Neuronal stem cell (in vitro differentiated cells): ENCODE measurements at regions not wholly inside any gene's neighbourhood (a gene's known extent, or its start where the extent isn't known, plus 50 kb on each side); places are given as distances from the start of the nearest gene placed in this dataset.

Experiments used
- DNase-seq: peaks from one replicate; pipeline ENCODE4 v3.0.0-alpha.2; 2013; ENCODE audit warnings: low spot score
- H2AFZ ChIP-seq: one replicate; pipeline ENCODE4 v1.6.1; 2013; ENCODE audit warnings: mild to moderate bottlenecking, low read length, inconsistent platforms
- H2AK5ac ChIP-seq: 2 replicates; pipeline ENCODE4 v1.6.1; 2013; ENCODE audit warnings: low read depth, mild to moderate bottlenecking, inconsistent platforms, low read length, moderate library complexity, mixed read lengths
- H2BK120ac ChIP-seq: 2 replicates; pipeline ENCODE4 v1.6.1; 2013; ENCODE audit warnings: low read depth, mild to moderate bottlenecking, inconsistent platforms, low read length, moderate library complexity, mixed read lengths
- H2BK12ac ChIP-seq: one replicate; pipeline ENCODE4 v1.6.1; 2013; ENCODE audit warnings: low read length, inconsistent platforms
- H2BK15ac ChIP-seq: 2 replicates; pipeline ENCODE4 v1.6.1; 2013; ENCODE audit warnings: mild to moderate bottlenecking, low read length, inconsistent platforms, mixed read lengths
- H2BK5ac ChIP-seq: one replicate; pipeline ENCODE4 v1.6.1; 2013; ENCODE audit warnings: inconsistent platforms, mild to moderate bottlenecking, low read length, moderate library complexity
- H3K14ac ChIP-seq: one replicate; pipeline ENCODE4 v1.6.1; 2013; ENCODE audit warnings: low read length, inconsistent platforms
- H3K18ac ChIP-seq: 2 replicates; pipeline ENCODE4 v1.6.1; 2013; ENCODE audit warnings: low read length, inconsistent platforms
- H3K23ac ChIP-seq: 2 replicates; pipeline ENCODE4 v1.6.1; 2013; ENCODE audit warnings: low read depth, mild to moderate bottlenecking, mixed read lengths, low read length, inconsistent platforms; ENCODE audit not compliant: poor library complexity
- H3K27ac ChIP-seq: replicated peaks from 3 replicates; pipeline ENCODE4 v1.5.1; 2013; ENCODE audit warnings: low read length, inconsistent platforms
- H3K27me3 ChIP-seq, 3 experiments: 2 replicates each; pipeline ENCODE4 v1.6.1; 2013; ENCODE audit warnings: low read length in 3 of 3, mild to moderate bottlenecking in 2 of 3, inconsistent platforms in 1 of 3, low read depth in 1 of 3, mixed read lengths in 1 of 3, moderate library complexity in 1 of 3; ENCODE audit not compliant: control insufficient read depth in 3 of 3, insufficient read depth in 3 of 3
- H3K36me3 ChIP-seq, 2 donors: replicated peaks in 1 of 2; 2 replicates each; pipeline ENCODE4 v1.6.1; 2013; ENCODE audit warnings: low read length in 2 of 2; ENCODE audit not compliant: control insufficient read depth in 2 of 2, insufficient read depth in 2 of 2
- H3K4ac ChIP-seq: 2 replicates; pipeline ENCODE4 v1.6.1; 2013; ENCODE audit warnings: inconsistent platforms, mild to moderate bottlenecking, low read length, moderate library complexity
- H3K4me1 ChIP-seq, 2 donors: 1 replicate in 1 of 2; 2 replicates in 1 of 2; pipeline ENCODE4 v1.6.1; 2013; ENCODE audit warnings: low read length in 2 of 2, low read depth in 1 of 2; ENCODE audit not compliant: control insufficient read depth in 2 of 2, insufficient read depth in 1 of 2
- H3K4me2 ChIP-seq: one replicate; pipeline ENCODE4 v1.6.1; 2013; ENCODE audit warnings: mild to moderate bottlenecking, low read length, inconsistent platforms; ENCODE audit not compliant: insufficient read depth, poor library complexity, severe bottlenecking
- H3K4me3 ChIP-seq, 2 donors: 2 replicates each; pipeline ENCODE4 v1.5.1; 2013; ENCODE audit warnings: low read length in 2 of 2, mild to moderate bottlenecking in 2 of 2, inconsistent platforms in 1 of 2, moderate library complexity in 1 of 2
- H3K79me1 ChIP-seq: one replicate; pipeline ENCODE4 v1.6.1; 2013; ENCODE audit warnings: low read depth, mild to moderate bottlenecking, inconsistent platforms, low read length, moderate library complexity
- H3K9ac ChIP-seq: one replicate; pipeline ENCODE4 v1.6.1; 2013; ENCODE audit warnings: mild to moderate bottlenecking, low read depth, low read length, inconsistent platforms; ENCODE audit not compliant: poor library complexity
- H3K9me3 ChIP-seq, 2 donors: replicated peaks in 1 of 2; 2 replicates each; pipeline versions ENCODE3 to v1.6.1; 2013; ENCODE audit warnings: low read length in 2 of 2, mild to moderate bottlenecking in 2 of 2, inconsistent platforms in 1 of 2, low read depth in 1 of 2, mixed read lengths in 1 of 2, moderate library complexity in 1 of 2; ENCODE audit not compliant: control insufficient read depth in 2 of 2, insufficient read depth in 1 of 2
- H4K8ac ChIP-seq: one replicate; pipeline ENCODE4 v1.6.1; 2013; ENCODE audit warnings: low read depth, mild to moderate bottlenecking, inconsistent platforms, low read length, moderate library complexity
- H4K91ac ChIP-seq: one replicate; pipeline ENCODE4 v1.6.1; 2013; ENCODE audit warnings: low read length, low read depth, mild to moderate bottlenecking, inconsistent platforms; ENCODE audit not compliant: poor library complexity
- WGBS, 2 donors: extraction: QIAGEN DNeasy Blood & Tissue Kit; methylation state at CpG; one replicate each; pipeline ENCODE4 v1.1.7; 2013; ENCODE audit warnings: missing lambda C conversion rate in 2 of 2, mixed read lengths in 1 of 2; ENCODE audit not compliant: insufficient read length in 2 of 2, insufficient replicate concordance in 1 of 2; ENCODE audit errors: extremely low coverage in 2 of 2; 5-methylcytosine and 5-hydroxymethylcytosine counted together

DNA sequence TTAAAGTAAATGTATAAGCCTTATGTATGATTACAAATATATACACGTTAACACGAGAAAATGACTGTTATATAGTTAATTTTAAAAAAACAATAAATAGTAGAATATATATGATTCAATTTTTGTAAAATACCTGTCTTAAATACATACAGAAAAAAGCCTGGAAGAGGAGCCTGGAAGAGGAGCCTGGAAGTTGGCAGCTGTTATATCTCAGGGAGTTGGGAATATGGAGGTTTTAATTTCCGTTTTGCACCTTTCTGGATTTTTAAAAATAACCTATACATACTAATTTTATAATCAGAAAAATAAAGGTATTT lies 111.6 kb downstream of the WT1 start:
- Histone ChIP-seq H4K8ac (no peak overlapping the region), H3K9me3 (no peaks in the 10 kb centered on the region), H2BK15ac (no peak overlapping the region), H2AFZ (no peak overlapping the region), H3K4ac (no peak overlapping the region), H3K27me3 (no peaks in the 10 kb centered on the region), H3K18ac (no peak overlapping the region), H2BK120ac (no peak overlapping the region), H4K91ac (no peak overlapping the region), H3K36me3 (no peaks in the 10 kb centered on the region), H3K4me1 (no peaks in the 10 kb centered on the region), H3K4me3 (no peak overlapping the region), H2BK5ac (no peak overlapping the region), H3K23ac (no peak overlapping the region), H3K79me1 (no peaks in the 10 kb centered on the region), H2AK5ac (no peak overlapping the region), H3K27ac (no peak overlapping the region), H3K4me2 (no peak overlapping the region), H3K9ac (no peak overlapping the region), H2BK12ac (no peak overlapping the region), H3K14ac (no peak overlapping the region)
- DNase-seq, result no peak
- no CpG with 5 or more reads among the region's 3 CpGs for WGBS, 2 donors

- no peak overlapping the region for H3K27ac ChIP-seq
- no peak overlapping the region for H3K14ac ChIP-seq
- H3K4me2 ChIP-seq, result no peak overlapping the region
These were observed 110.2 kb downstream of the WT1 start for GRCh38 chr11:32325187-32325586.

GRCh38 chr11:32325725-32326124 lies 109.6 kb downstream of the WT1 start:
- Histone ChIP-seq H3K4me1 (no peaks in the 10 kb centered on the region), H3K27ac (no peak overlapping the region), H3K18ac (no peak overlapping the region), H4K91ac (no peak overlapping the region), H3K4me2 (no peak overlapping the region), H3K4me3 (no peak overlapping the region), H3K14ac (no peak overlapping the region), H3K23ac (no peak overlapping the region), H4K8ac (no peak overlapping the region), H2AK5ac (no peak overlapping the region), H3K79me1 (no peaks in the 10 kb centered on the region), H2BK5ac (no peak overlapping the region), H3K9me3 (no peaks in the 10 kb centered on the region), H2BK15ac (no peak overlapping the region), H2AFZ (no peak overlapping the region), H2BK12ac (no peak overlapping the region), H3K27me3 (no peaks in the 10 kb centered on the region), H2BK120ac (no peak overlapping the region), H3K4ac (no peak overlapping the region), H3K9ac (no peak overlapping the region), H3K36me3 (no peaks in the 10 kb centered on the region)
- no peak for DNase-seq
- WGBS, 2 donors, result no CpG with 5 or more reads among the region's 2 CpGs

More at GRCh38 chr11:32325187-32325586, 110.2 kb downstream of the WT1 start:
- no peak overlapping the region for H3K4me3 ChIP-seq
- H4K91ac ChIP-seq, result no peak overlapping the region
- no peak overlapping the region for H3K18ac ChIP-seq
- H2BK15ac ChIP-seq, result no peak overlapping the region
- H3K23ac ChIP-seq, result no peak overlapping the region
- no peak overlapping the region for H3K9ac ChIP-seq
- H3K36me3 ChIP-seq, result no peaks in the 10 kb centered on the region
- no peaks in the 10 kb centered on the region for H3K4me1 ChIP-seq
- H3K9me3 ChIP-seq, result no peaks in the 10 kb centered on the region
- H2BK12ac ChIP-seq, result no peak overlapping the region
- no CpG with 5 or more reads among the region's 3 CpGs for WGBS, 2 donors
- H3K27me3 ChIP-seq, result no peaks in the 10 kb centered on the region
- H4K8ac ChIP-seq, result no peak overlapping the region
- no peak overlapping the region for H3K4ac ChIP-seq
- no peak overlapping the region for H2AK5ac ChIP-seq
- H2AFZ ChIP-seq, result no peak overlapping the region
- H2BK120ac ChIP-seq, result no peak overlapping the region
- H2BK5ac ChIP-seq, result no peak overlapping the region
- H3K79me1 ChIP-seq, result no peaks in the 10 kb centered on the region
- no peak for DNase-seq

DNA sequence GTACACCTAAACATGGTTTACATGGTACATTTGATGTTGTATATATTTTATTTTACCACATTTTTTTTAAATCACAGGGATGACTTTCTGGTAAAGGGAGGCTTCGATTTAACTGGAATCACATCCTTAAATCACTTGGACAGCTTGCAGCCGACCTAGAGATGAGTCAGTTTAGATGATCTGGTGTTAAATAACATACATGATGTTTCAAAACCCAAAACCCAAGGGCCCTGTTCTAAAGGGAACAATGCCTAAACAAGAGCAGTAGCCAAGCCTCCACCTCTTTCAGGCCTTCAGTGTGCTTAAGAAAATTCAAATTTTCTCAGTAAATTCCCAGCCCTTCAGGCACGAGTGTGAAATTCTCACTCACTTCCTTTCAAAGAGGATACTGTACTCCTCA lies 108.8 kb downstream of the WT1 start:
- Histone ChIP-seq H2BK12ac (no peak overlapping the region), H3K27me3 (peaks cover 0 to 2% (median 0%) of the 10 kb centered on the region in 3 experiments), H4K8ac (no peak overlapping the region), H3K36me3 (no peaks in the 10 kb centered on the region), H3K18ac (no peak overlapping the region), H3K9ac (no peak overlapping the region), H3K4ac (no peak overlapping the region), H2AFZ (no peak overlapping the region), H2BK5ac (no peak overlapping the region), H2BK15ac (no peak overlapping the region), H3K9me3 (no peaks in the 10 kb centered on the region), H3K14ac (no peak overlapping the region), H3K4me3 (no peak overlapping the region), H3K79me1 (no peaks in the 10 kb centered on the region), H3K4me2 (no peak overlapping the region), H4K91ac (no peak overlapping the region), H3K23ac (no peak overlapping the region), H2AK5ac (no peak overlapping the region), H2BK120ac (no peak overlapping the region), H3K4me1 (no peaks in the 10 kb centered on the region), H3K27ac (no peak overlapping the region)
- DNase-seq, result no peak
- WGBS, 2 donors, result no CpG with 5 or more reads among the region's 3 CpGs
